HFFc6 (cell line): ENCODE measurements at regions not wholly inside any gene's neighbourhood (a gene's known extent, or its start where the extent isn't known, plus 50 kb on each side); places are given as distances from the start of the nearest gene placed in this dataset.

Experiments
- DNase-seq: peaks from one replicate; pipeline ENCODE4 v3.0.0-alpha.2; 2018
- H3K27ac Mint-ChIP-seq: 2 replicates; pipeline ENCODE4 v1.8.0; 2020; ENCODE audit warnings: mild to moderate bottlenecking, mixed read lengths
- H3K27me3 Mint-ChIP-seq: 2 replicates; pipeline ENCODE4 v1.8.0; 2021; ENCODE audit warnings: mild to moderate bottlenecking, moderate library complexity, mixed read lengths; ENCODE audit not compliant: insufficient read depth
- H3K36me3 Mint-ChIP-seq: 2 replicates; pipeline ENCODE4 v1.8.0; 2021; ENCODE audit warnings: low read depth, mixed read lengths
- H3K4me1 Mint-ChIP-seq: 2 replicates; pipeline ENCODE4 v1.8.0; 2020; ENCODE audit warnings: low read depth, mixed read lengths
- H3K4me3 Mint-ChIP-seq: 2 replicates; pipeline ENCODE4 v1.8.0; 2020; ENCODE audit warnings: mild to moderate bottlenecking, moderate library complexity, mixed read lengths
- H3K9me3 Mint-ChIP-seq: 2 replicates; pipeline ENCODE4 v1.8.0; 2020; ENCODE audit warnings: mild to moderate bottlenecking, mixed read lengths
- TF ChIP-seq, protein P1 (sequence below): fragments of 200-600 bp; sonication (generic); IDR thresholded peaks from 2 replicates; pipeline ENCODE4 v1.5.0; 2021; ENCODE audit warnings: antibody characterized with exemption, mild to moderate bottlenecking

- peaks cover 32% of the 10 kb centered on the region for H3K9me3 Mint-ChIP-seq
- H3K27me3 Mint-ChIP-seq: no peaks in the 10 kb centered on the region; the same call in 1 of the 2 replicates
- no peaks in the 10 kb centered on the region for H3K36me3 Mint-ChIP-seq
- TF ChIP-seq, protein P1, sequence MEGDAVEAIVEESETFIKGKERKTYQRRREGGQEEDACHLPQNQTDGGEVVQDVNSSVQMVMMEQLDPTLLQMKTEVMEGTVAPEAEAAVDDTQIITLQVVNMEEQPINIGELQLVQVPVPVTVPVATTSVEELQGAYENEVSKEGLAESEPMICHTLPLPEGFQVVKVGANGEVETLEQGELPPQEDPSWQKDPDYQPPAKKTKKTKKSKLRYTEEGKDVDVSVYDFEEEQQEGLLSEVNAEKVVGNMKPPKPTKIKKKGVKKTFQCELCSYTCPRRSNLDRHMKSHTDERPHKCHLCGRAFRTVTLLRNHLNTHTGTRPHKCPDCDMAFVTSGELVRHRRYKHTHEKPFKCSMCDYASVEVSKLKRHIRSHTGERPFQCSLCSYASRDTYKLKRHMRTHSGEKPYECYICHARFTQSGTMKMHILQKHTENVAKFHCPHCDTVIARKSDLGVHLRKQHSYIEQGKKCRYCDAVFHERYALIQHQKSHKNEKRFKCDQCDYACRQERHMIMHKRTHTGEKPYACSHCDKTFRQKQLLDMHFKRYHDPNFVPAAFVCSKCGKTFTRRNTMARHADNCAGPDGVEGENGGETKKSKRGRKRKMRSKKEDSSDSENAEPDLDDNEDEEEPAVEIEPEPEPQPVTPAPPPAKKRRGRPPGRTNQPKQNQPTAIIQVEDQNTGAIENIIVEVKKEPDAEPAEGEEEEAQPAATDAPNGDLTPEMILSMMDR: no peak
- H3K4me1 Mint-ChIP-seq: no peaks in the 10 kb centered on the region
- no peak overlapping the region for H3K27ac Mint-ChIP-seq
- no peak overlapping the region for H3K4me3 Mint-ChIP-seq
- DNase-seq: no peak
These were observed 513.7 kb downstream of the CDK5RAP2 start for GRCh38 chr9:120066315-120066714.

GRCh38 chr9:120065151-120065550, 514.8 kb downstream of the CDK5RAP2 start:
- Mint-ChIP-seq H3K9me3 (peaks cover 26% of the 10 kb centered on the region), H3K36me3 (no peaks in the 10 kb centered on the region), H3K4me1 (no peaks in the 10 kb centered on the region), H3K27ac (no peak overlapping the region), H3K27me3 (no peaks in the 10 kb centered on the region; the same call in none of the 2 replicates), H3K4me3 (no peak overlapping the region)
- TF ChIP-seq, protein P1: no peak
- no peak for DNase-seq

GRCh38 chr9:120045011-120045410, 535.0 kb downstream of the CDK5RAP2 start:
- DNase-seq: no peak
- Mint-ChIP-seq H3K27me3 (peaks cover 1% of the 10 kb centered on the region; the same call in 1 of the 2 replicates), H3K4me3 (no peak overlapping the region), H3K4me1 (no peaks in the 10 kb centered on the region), H3K27ac (no peak overlapping the region), H3K9me3 (peaks cover 32% of the 10 kb centered on the region), H3K36me3 (no peaks in the 10 kb centered on the region)
- TF ChIP-seq, protein P1: no peak

GRCh38 chr9:120043448-120043847, 536.5 kb downstream of the CDK5RAP2 start:
- Mint-ChIP-seq H3K4me1 (no peaks in the 10 kb centered on the region), H3K4me3 (no peak overlapping the region), H3K27ac (no peak overlapping the region), H3K36me3 (no peaks in the 10 kb centered on the region), H3K27me3 (peaks cover 3% of the 10 kb centered on the region), H3K9me3 (peaks cover 32% of the 10 kb centered on the region)
- no peak for DNase-seq
- TF ChIP-seq, protein P1: no peak

GRCh38 chr9:120040896-120041295, 539.1 kb downstream of the CDK5RAP2 start:
- DNase-seq: no peak
- Mint-ChIP-seq H3K27ac (no peak overlapping the region), H3K27me3 (peaks cover 3% of the 10 kb centered on the region), H3K36me3 (no peaks in the 10 kb centered on the region), H3K4me3 (no peak overlapping the region), H3K9me3 (peaks cover 39% of the 10 kb centered on the region), H3K4me1 (no peaks in the 10 kb centered on the region)
- TF ChIP-seq, protein P1: no peak

DNA sequence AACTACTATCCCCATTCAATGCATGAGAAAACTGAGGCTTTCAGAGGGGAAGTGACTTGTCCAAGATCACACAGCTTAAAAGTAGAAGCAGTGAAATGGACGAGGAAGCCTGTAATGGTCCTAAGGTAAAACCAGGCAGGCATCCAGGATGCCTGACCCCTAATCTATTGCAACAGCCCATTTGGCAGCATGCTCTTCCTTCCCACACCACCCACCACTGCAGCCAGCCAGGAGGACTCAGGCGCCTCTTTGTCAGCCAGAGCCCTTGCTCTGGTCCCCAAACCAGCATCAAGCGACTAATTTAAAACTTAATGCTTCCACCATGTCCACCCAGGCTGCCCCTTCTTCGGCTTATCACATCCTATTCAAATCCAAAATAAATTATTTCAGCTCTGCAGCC, 541.6 kb downstream of the CDK5RAP2 start:
- H3K27ac Mint-ChIP-seq: no peak overlapping the region
- TF ChIP-seq, protein P1: no peak
- no peaks in the 10 kb centered on the region for H3K36me3 Mint-ChIP-seq
- no peak overlapping the region for H3K4me3 Mint-ChIP-seq
- no peaks in the 10 kb centered on the region for H3K4me1 Mint-ChIP-seq
- no peak for DNase-seq
- H3K9me3 Mint-ChIP-seq: peaks cover 39% of the 10 kb centered on the region
- peaks cover 3% of the 10 kb centered on the region for H3K27me3 Mint-ChIP-seq
